HepG2 (cell line): ENCODE measurements at regions not wholly inside any gene's neighbourhood (a gene's known extent, or its start where the extent isn't known, plus 50 kb on each side); places are given as distances from the start of the nearest gene placed in this dataset.

Experiments
- ATF4 ChIP-seq, 2 experiments: fragments of 450-650 bp in 1 of 2; sonication (generic) in 1 of 2; formaldehyde crosslinking; IDR thresholded peaks; 2 replicates each; pipeline versions ENCODE4 v1.5.0 to v1.8.0; 2020 to 2022; ENCODE audit warnings: mild to moderate bottlenecking in 1 of 2, missing genetic modification reagents in 1 of 2
- CSRNP2 ChIP-seq: sonication (generic); formaldehyde crosslinking; conservative IDR thresholded peaks from 2 replicates; pipeline ENCODE4 v1.8.0; 2022; ENCODE audit warnings: low read depth, missing genetic modification reagents
- FOXO4 ChIP-seq: sonication (generic); formaldehyde crosslinking; conservative IDR thresholded peaks from 2 replicates; pipeline ENCODE4 v1.8.1; 2023; ENCODE audit warnings: missing genetic modification reagents
- GATAD2A ChIP-seq: IDR thresholded peaks from 2 replicates; pipeline ENCODE4 v1.6.1; 2016
- HDAC1 ChIP-seq: sonication (generic); formaldehyde crosslinking; IDR thresholded peaks from 2 replicates; pipeline ENCODE4 v1.5.1; 2020; ENCODE audit warnings: mild to moderate bottlenecking, missing genetic modification reagents
- MEF2D ChIP-seq: sonication (generic); formaldehyde crosslinking; IDR thresholded peaks from 2 replicates; pipeline ENCODE4 v1.5.1; 2020; ENCODE audit warnings: mild to moderate bottlenecking, missing genetic modification reagents
- MXD1 ChIP-seq: sonication (generic); formaldehyde crosslinking; IDR thresholded peaks from 2 replicates; pipeline ENCODE4 v1.4.0; 2020; ENCODE audit warnings: mild to moderate bottlenecking, missing genetic modification reagents
- NFE2L2 ChIP-seq: fragments of 150-350 bp; IDR thresholded peaks from 2 replicates; pipeline ENCODE4 v1.6.1; 2014; ENCODE audit warnings: low read length
- PAWR ChIP-seq: sonication (generic); formaldehyde crosslinking; IDR thresholded peaks from 2 replicates; pipeline ENCODE4 v1.4.0; 2020; ENCODE audit warnings: missing genetic modification reagents, mild to moderate bottlenecking, borderline replicate concordance
- RFXANK ChIP-seq: IDR thresholded peaks from 2 replicates; pipeline ENCODE4 v1.6.1; 2016
- SATB2 ChIP-seq: sonication (generic); formaldehyde crosslinking; IDR thresholded peaks from 2 replicates; pipeline ENCODE4 v1.5.0; 2020; ENCODE audit warnings: missing genetic modification reagents
- SP4 ChIP-seq: sonication (generic); formaldehyde crosslinking; IDR thresholded peaks from 2 replicates; pipeline ENCODE4 v1.8.1; 2023; ENCODE audit warnings: mild to moderate bottlenecking, missing genetic modification reagents
- SRSF4 ChIP-seq: fragments of 200-400 bp; formaldehyde crosslinking; IDR thresholded peaks from one replicate; pipeline ENCODE4 v1.6.1; 2018; ENCODE audit warnings: mild to moderate bottlenecking, low read depth, low read length, moderate library complexity; ENCODE audit not compliant: poor library complexity, severe bottlenecking
- TGIF2 ChIP-seq: IDR thresholded peaks from 2 replicates; pipeline ENCODE4 v1.6.1; 2016; ENCODE audit warnings: control low read depth, missing compliant biosample characterization
- ZNF20 ChIP-seq: sonication (generic); formaldehyde crosslinking; IDR thresholded peaks from 2 replicates; pipeline ENCODE4 v1.4.0; 2020; ENCODE audit warnings: mild to moderate bottlenecking, moderate library complexity, missing genetic modification reagents
- ZNF33A ChIP-seq: sonication (generic); formaldehyde crosslinking; IDR thresholded peaks from 2 replicates; pipeline ENCODE4 v1.5.1; 2020; ENCODE audit warnings: missing genetic modification reagents, mild to moderate bottlenecking, moderate library complexity, borderline replicate concordance
- ZNF605 ChIP-seq: sonication (generic); formaldehyde crosslinking; IDR thresholded peaks from 2 replicates; pipeline ENCODE4 v1.8.0; 2022; ENCODE audit warnings: mild to moderate bottlenecking, missing genetic modification reagents
- ZNF75D ChIP-seq: sonication (generic); formaldehyde crosslinking; IDR thresholded peaks from 2 replicates; pipeline ENCODE4 v1.8.1; 2023; ENCODE audit warnings: missing genetic modification reagents, mild to moderate bottlenecking, borderline replicate concordance
- ZNF790 ChIP-seq: sonication (generic); formaldehyde crosslinking; IDR thresholded peaks from 2 replicates; pipeline ENCODE4 v1.8.0; 2022; ENCODE audit warnings: missing genetic modification reagents, mild to moderate bottlenecking, borderline replicate concordance
- TF ChIP-seq, protein P1 (sequence below): sonication (generic); formaldehyde crosslinking; IDR thresholded peaks from 2 replicates; pipeline ENCODE4 v1.5.1; 2020; ENCODE audit warnings: missing genetic modification reagents, mild to moderate bottlenecking, borderline replicate concordance
- TF ChIP-seq, protein P2 (sequence below): IDR thresholded peaks from 2 replicates; pipeline ENCODE4 v1.6.1; 2018; ENCODE audit warnings: missing genetic modification reagents, mild to moderate bottlenecking, missing compliant biosample characterization
- TF ChIP-seq, protein P3 (sequence below): sonication (generic); formaldehyde crosslinking; IDR thresholded peaks from 2 replicates; pipeline ENCODE4 v1.4.0; 2020; ENCODE audit warnings: mild to moderate bottlenecking, missing genetic modification reagents

DNA sequence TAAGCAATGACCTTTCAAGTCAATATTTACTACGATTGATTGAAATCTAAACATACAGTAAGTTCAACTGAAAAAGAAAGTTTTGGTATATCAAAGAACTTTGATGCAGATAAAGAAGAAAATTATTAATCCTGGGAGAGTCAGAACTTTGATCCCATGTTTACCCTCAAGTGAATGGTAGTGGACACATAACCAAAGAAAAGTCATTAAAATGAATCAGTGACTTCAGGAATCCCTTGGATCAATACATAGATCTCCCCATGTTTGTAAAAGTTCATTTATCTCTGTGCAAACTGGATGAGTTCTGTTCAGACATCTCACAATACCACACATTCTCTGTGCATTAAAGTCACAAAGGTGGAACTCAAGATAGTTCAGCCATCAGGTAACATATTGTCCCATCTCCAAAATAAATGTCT lies 75.5 kb upstream of the RELN start (continued):
- peak; percentile 86; the same call in 1 of the 2 replicates for TF ChIP-seq SATB2
- TF ChIP-seq, protein P1, sequence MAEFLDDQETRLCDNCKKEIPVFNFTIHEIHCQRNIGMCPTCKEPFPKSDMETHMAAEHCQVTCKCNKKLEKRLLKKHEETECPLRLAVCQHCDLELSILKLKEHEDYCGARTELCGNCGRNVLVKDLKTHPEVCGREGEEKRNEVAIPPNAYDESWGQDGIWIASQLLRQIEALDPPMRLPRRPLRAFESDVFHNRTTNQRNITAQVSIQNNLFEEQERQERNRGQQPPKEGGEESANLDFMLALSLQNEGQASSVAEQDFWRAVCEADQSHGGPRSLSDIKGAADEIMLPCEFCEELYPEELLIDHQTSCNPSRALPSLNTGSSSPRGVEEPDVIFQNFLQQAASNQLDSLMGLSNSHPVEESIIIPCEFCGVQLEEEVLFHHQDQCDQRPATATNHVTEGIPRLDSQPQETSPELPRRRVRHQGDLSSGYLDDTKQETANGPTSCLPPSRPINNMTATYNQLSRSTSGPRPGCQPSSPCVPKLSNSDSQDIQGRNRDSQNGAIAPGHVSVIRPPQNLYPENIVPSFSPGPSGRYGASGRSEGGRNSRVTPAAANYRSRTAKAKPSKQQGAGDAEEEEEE (CRISPR knock-in tag): no peak
- TF ChIP-seq, protein P2, sequence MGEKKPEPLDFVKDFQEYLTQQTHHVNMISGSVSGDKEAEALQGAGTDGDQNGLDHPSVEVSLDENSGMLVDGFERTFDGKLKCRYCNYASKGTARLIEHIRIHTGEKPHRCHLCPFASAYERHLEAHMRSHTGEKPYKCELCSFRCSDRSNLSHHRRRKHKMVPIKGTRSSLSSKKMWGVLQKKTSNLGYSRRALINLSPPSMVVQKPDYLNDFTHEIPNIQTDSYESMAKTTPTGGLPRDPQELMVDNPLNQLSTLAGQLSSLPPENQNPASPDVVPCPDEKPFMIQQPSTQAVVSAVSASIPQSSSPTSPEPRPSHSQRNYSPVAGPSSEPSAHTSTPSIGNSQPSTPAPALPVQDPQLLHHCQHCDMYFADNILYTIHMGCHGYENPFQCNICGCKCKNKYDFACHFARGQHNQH (CRISPR knock-in tag): peak; percentile 61; the same call in 1 of the 2 replicates
- TF ChIP-seq RFXANK (CRISPR knock-in tag): no peak
- no peak for TF ChIP-seq ZNF790 (CRISPR knock-in tag)
- peak; percentile 95 for TF ChIP-seq GATAD2A (CRISPR knock-in tag)
- no peak; the same call in 1 of the 2 replicates for TF ChIP-seq TGIF2 (CRISPR knock-in tag)
- TF ChIP-seq ATF4 (CRISPR knock-in tag; IDR thresholded peaks at IDR 0.05): peak in 1 of 2 experiments; percentile 68; a peak in 2 of 4 replicates
- TF ChIP-seq SRSF4: no peak
- TF ChIP-seq ZNF605 (CRISPR knock-in tag): no peak
- TF ChIP-seq PAWR: no peak
- TF ChIP-seq HDAC1 (CRISPR knock-in tag): peak; percentile 77
- TF ChIP-seq, protein P3, sequence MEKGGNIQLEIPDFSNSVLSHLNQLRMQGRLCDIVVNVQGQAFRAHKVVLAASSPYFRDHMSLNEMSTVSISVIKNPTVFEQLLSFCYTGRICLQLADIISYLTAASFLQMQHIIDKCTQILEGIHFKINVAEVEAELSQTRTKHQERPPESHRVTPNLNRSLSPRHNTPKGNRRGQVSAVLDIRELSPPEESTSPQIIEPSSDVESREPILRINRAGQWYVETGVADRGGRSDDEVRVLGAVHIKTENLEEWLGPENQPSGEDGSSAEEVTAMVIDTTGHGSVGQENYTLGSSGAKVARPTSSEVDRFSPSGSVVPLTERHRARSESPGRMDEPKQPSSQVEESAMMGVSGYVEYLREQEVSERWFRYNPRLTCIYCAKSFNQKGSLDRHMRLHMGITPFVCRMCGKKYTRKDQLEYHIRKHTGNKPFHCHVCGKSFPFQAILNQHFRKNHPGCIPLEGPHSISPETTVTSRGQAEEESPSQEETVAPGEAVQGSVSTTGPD (CRISPR knock-in tag): peak; percentile 83; the same call in 1 of the 2 replicates
- TF ChIP-seq NFE2L2: no peak
- TF ChIP-seq SP4 (CRISPR knock-in tag): no peak
- peak; percentile 80 for TF ChIP-seq MEF2D
- TF ChIP-seq CSRNP2: no peak
- no peak for TF ChIP-seq MXD1 (CRISPR knock-in tag)
- no peak for TF ChIP-seq ZNF20 (CRISPR knock-in tag)
- TF ChIP-seq ZNF75D (CRISPR knock-in tag): no peak
- TF ChIP-seq FOXO4: no peak
- TF ChIP-seq ZNF33A (CRISPR knock-in tag): no peak
